Activated CD4-positive, alpha-beta T cell treated with anti-CD3 and anti-CD28 coated beads for 36 hours (primary cell): ENCODE measurements at regions not wholly inside any gene's neighbourhood (a gene's known extent, or its start where the extent isn't known, plus 50 kb on each side); places are given as distances from the start of the nearest gene placed in this dataset.

Experiments
- ATAC-seq: fragments of 200-7000 bp; cut with Tn5 transposase; one replicate; pipeline ENCODE4 v1.10.0; 2021; ENCODE audit warnings: mild to moderate bottlenecking, moderate library complexity
- CTCF ChIA-PET: fragments of 350-600 bp; sonication (Branson Sonifier 250); formaldehyde crosslinking; loops from one replicate; lab custom pipeline; 2021; ENCODE audit warnings: antibody characterized with exemption; lab: Charles Lee
- POLR2A ChIA-PET: fragments of 350-600 bp; sonication (Branson Sonifier 250); formaldehyde crosslinking; loops from one replicate; lab custom pipeline; 2021; ENCODE audit warnings: antibody characterized with exemption, inconsistent platforms; lab: Charles Lee
- DNase-seq: peaks from one replicate; pipeline ENCODE4 v3.0.0-alpha.2; 2020
- H3K27ac Mint-ChIP-seq: one replicate; pipeline ENCODE4 v1.8.0; 2021; ENCODE audit warnings: mixed read lengths
- H3K27me3 Mint-ChIP-seq: one replicate; pipeline ENCODE4 v1.8.0; 2021; ENCODE audit warnings: mixed read lengths
- H3K36me3 Mint-ChIP-seq: one replicate; pipeline ENCODE4 v1.8.0; 2021; ENCODE audit warnings: low read depth, mixed read lengths
- H3K4me1 Mint-ChIP-seq: one replicate; pipeline ENCODE4 v1.8.0; 2021; ENCODE audit warnings: mixed read lengths
- H3K4me3 Mint-ChIP-seq: one replicate; pipeline ENCODE4 v1.8.0; 2021; ENCODE audit warnings: mild to moderate bottlenecking, moderate library complexity, mixed read lengths
- H3K9me3 Mint-ChIP-seq: one replicate; pipeline ENCODE4 v1.8.0; 2021; ENCODE audit warnings: low read depth, mixed read lengths
- intact Hi-C, 2 experiments: fragments of 100-400 bp; cut with DNase I in 1 of 2; cut with micrococcal nuclease in 1 of 2; formaldehyde crosslinking; loops; one replicate each; pipeline versions ENCODE4 v1.14.2 to v1.15.1; 2022 to 2024; cut with DNase I, micrococcal nuclease

DNA sequence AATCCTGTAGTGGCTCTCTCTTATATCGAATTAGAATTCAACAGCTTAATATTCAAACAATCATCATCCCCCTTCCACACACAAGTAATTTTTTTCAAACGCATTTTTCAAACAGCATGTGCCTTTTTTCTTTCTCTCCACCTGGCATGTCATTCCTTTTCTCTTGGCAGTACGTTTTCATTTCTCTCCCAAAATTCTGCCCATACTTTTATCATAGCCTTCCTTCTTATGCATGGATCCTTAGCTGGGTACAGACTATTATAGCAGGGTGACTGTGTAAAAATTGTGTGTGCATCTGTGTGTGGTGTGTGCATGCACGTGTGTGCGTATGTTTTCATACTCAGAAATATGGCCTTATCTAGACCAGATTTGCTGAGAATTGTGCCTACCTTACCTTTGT lies 184.3 kb downstream of the ZC3H11B start:
- ChIA-PET CTCF (interaction anchor here (0.6 to 1.0 kb wide), 2 partner anchors 9 to 384 kb away, joined by 3 read pairs; no protein-coding TSS in a partner anchor), POLR2A (interaction anchor here (0.8 kb wide), 1 partner anchor 1015 kb away, joined by 3 read pairs; no protein-coding TSS in a partner anchor)
- H3K9me3 Mint-ChIP-seq = no peaks in the 10 kb centered on the region
- intact Hi-C loops = no loop called here
- H3K27me3 Mint-ChIP-seq = peaks cover 5% of the 10 kb centered on the region
- no peaks in the 10 kb centered on the region for H3K36me3 Mint-ChIP-seq
- H3K4me1 Mint-ChIP-seq = peaks cover 3% of the 10 kb centered on the region
- H3K27ac Mint-ChIP-seq = no peak overlapping the region
- ATAC-seq = no peak
- no peak overlapping the region for H3K4me3 Mint-ChIP-seq
- DNase-seq = no peak

DNA sequence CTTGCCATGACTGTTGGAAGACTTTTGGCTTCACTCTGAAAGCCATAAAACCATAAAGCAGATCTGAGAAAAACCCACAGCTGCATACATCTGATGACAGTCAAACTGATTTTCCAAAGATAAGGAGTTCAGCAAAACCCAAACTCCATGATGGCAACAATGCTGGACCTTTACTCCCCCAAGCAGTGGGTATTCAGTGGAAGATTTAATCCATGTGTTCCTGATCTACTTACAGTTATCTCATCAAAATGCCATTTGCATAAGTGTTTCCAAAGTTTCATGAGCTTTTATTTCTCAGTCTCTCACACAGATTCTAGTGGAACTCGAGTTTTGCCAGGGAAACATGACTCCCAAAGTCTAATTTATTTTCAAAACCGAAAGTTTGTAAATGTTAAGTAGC lies 184.9 kb downstream of the ZC3H11B start:
- H3K9me3 Mint-ChIP-seq = no peaks in the 10 kb centered on the region
- intact Hi-C loops = no loop called here
- DNase-seq (no peak), ATAC-seq (no peak)
- H3K36me3 Mint-ChIP-seq = no peaks in the 10 kb centered on the region
- H3K27ac Mint-ChIP-seq = no peak overlapping the region
- POLR2A ChIA-PET = interaction anchor here (0.8 kb wide), 1 partner anchor 1015 kb away, joined by 3 read pairs; no protein-coding TSS in a partner anchor
- peaks cover 6% of the 10 kb centered on the region for H3K27me3 Mint-ChIP-seq
- peaks cover 4% of the 10 kb centered on the region for H3K4me1 Mint-ChIP-seq
- CTCF ChIA-PET = interaction anchor here (1.0 kb wide), 1 partner anchor 385 kb away, joined by 3 read pairs; no protein-coding TSS in a partner anchor
- no peak overlapping the region for H3K4me3 Mint-ChIP-seq

GRCh38 chr1:219427403-219427802 lies 185.5 kb downstream of the ZC3H11B start:
- Mint-ChIP-seq H3K27ac (no peak overlapping the region), H3K36me3 (no peaks in the 10 kb centered on the region), H3K9me3 (no peaks in the 10 kb centered on the region), H3K27me3 (peaks cover 10% of the 10 kb centered on the region), H3K4me3 (no peak overlapping the region), H3K4me1 (peaks cover 8% of the 10 kb centered on the region)
- intact Hi-C loops = no loop called here
- ChIA-PET CTCF (interaction anchor here (1.6 kb wide), 1 partner anchor 40 kb away, joined by 3 read pairs; no protein-coding TSS in a partner anchor), POLR2A (no interaction called here)
- DNase-seq (no peak), ATAC-seq (peak; percentile 31)

DNA sequence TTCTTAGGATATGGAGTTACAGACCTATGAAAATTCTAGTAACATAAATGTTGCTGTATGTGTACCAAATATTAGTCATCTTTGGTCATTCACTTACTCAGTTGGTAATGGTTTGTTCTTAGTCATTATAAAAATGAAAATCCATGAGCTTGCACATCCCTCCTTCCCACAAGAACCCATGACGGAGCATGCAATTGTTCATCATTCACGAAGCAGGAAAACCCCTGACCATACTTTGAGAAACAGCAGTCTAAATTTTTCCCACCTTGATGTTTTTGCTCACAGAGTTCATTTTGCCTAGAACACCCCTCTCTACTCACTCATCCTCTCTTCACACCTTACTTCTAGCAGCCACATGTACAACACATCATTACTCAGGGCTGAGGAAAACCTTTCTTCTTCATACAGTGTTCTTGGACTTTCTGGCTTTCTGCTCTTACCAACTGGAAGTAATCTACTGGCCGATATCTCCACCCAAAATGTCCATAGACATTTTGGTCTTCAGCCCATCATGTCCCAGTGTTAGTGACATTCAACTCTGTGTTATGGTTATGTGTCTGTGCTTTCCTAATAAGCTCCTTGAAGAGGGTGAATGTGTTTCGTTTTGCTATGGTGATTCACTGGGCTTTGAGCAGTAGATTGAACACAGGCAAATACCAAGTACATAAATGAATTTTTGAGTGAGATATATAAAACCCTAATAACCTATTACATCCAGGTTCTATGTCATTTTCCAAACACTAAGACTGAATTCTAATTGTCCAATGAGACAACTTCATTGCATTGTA lies 189.9 kb downstream of the ZC3H11B start:
- peaks cover 8% of the 10 kb centered on the region for H3K27me3 Mint-ChIP-seq
- CTCF ChIA-PET = interaction anchor here (0.7 kb wide), 1 partner anchor 145 kb away, joined by 3 read pairs; no protein-coding TSS in a partner anchor
- H3K4me3 Mint-ChIP-seq = no peak overlapping the region
- peak overlapping the region; percentile 58 for H3K27ac Mint-ChIP-seq
- ATAC-seq (peak; percentile 83), DNase-seq (peak; percentile 20)
- POLR2A ChIA-PET = no interaction called here
- H3K9me3 Mint-ChIP-seq = no peaks in the 10 kb centered on the region
- no peaks in the 10 kb centered on the region for H3K36me3 Mint-ChIP-seq
- intact Hi-C loops = loop anchor here in 1 of 2 experiments (2.0 kb wide), 1 partner anchor 42 kb away; no protein-coding TSS in a partner anchor
- peaks cover 8% of the 10 kb centered on the region for H3K4me1 Mint-ChIP-seq

- ChIA-PET POLR2A (no interaction called here), CTCF (no interaction called here)
- peaks cover 8% of the 10 kb centered on the region for H3K27me3 Mint-ChIP-seq
- no peaks in the 10 kb centered on the region for H3K9me3 Mint-ChIP-seq
- intact Hi-C loops = no loop called here
- DNase-seq (no peak), ATAC-seq (no peak)
- no peak overlapping the region for H3K27ac Mint-ChIP-seq
- no peaks in the 10 kb centered on the region for H3K36me3 Mint-ChIP-seq
- no peak overlapping the region for H3K4me3 Mint-ChIP-seq
- H3K4me1 Mint-ChIP-seq = peaks cover 6% of the 10 kb centered on the region
These were observed 192.0 kb downstream of the ZC3H11B start for GRCh38 chr1:219420913-219421312.

- POLR2A ChIA-PET = interaction anchor here (0.6 kb wide), 1 partner anchor 415 kb away, joined by 5 read pairs; no protein-coding TSS in a partner anchor
- Mint-ChIP-seq H3K4me3 (no peak overlapping the region), H3K4me1 (peaks cover 6% of the 10 kb centered on the region), H3K27me3 (peaks cover 9% of the 10 kb centered on the region), H3K27ac (no peak overlapping the region), H3K36me3 (no peaks in the 10 kb centered on the region), H3K9me3 (no peaks in the 10 kb centered on the region)
- ATAC-seq (no peak), DNase-seq (no peak)
- CTCF ChIA-PET = no interaction called here
- intact Hi-C loops = no loop called here
These were observed 193.0 kb downstream of the ZC3H11B start for GRCh38 chr1:219419860-219420259.

GRCh38 chr1:219419065-219419464 lies 193.8 kb downstream of the ZC3H11B start:
- no peak for ATAC-seq
- peaks cover 9% of the 10 kb centered on the region for H3K27me3 Mint-ChIP-seq
- DNase-seq = no peak
- peaks cover 6% of the 10 kb centered on the region for H3K4me1 Mint-ChIP-seq
- no peak overlapping the region for H3K27ac Mint-ChIP-seq
- no peak overlapping the region for H3K4me3 Mint-ChIP-seq
- no peaks in the 10 kb centered on the region for H3K36me3 Mint-ChIP-seq
- CTCF ChIA-PET = no interaction called here
- POLR2A ChIA-PET = no interaction called here
- intact Hi-C loops = no loop called here
- H3K9me3 Mint-ChIP-seq = no peaks in the 10 kb centered on the region

- peaks cover 4% of the 10 kb centered on the region for H3K27me3 Mint-ChIP-seq
These were observed 195.3 kb downstream of the ZC3H11B start for GRCh38 chr1:219417610-219418009.

GRCh38 chr1:219416598-219417238 lies 196.2 kb downstream of the ZC3H11B start:
- Mint-ChIP-seq H3K4me3 (no peak overlapping the region), H3K9me3 (no peaks in the 10 kb centered on the region), H3K27me3 (peaks cover 4% of the 10 kb centered on the region), H3K27ac (no peak overlapping the region), H3K4me1 (no peaks in the 10 kb centered on the region), H3K36me3 (no peaks in the 10 kb centered on the region)
- intact Hi-C loops = loop anchor here (2.0 kb wide), 3 partner anchors 212 to 1086 kb away; no protein-coding TSS in a partner anchor
- DNase-seq (peak; percentile 78), ATAC-seq (peak; percentile 72)
- POLR2A ChIA-PET = no interaction called here
- CTCF ChIA-PET = interaction anchor here (0.5 to 1.0 kb wide), 5 partner anchors 10 to 1173 kb away, joined by 3 to 4 read pairs (median 3); no protein-coding TSS in a partner anchor

More at GRCh38 chr1:219417610-219418009, 195.3 kb downstream of the ZC3H11B start:
- ChIA-PET POLR2A (no interaction called here), CTCF (interaction anchor here (1.0 kb wide), 1 partner anchor 48 kb away, joined by 4 read pairs; no protein-coding TSS in a partner anchor)
- ATAC-seq (no peak), DNase-seq (no peak)
- Mint-ChIP-seq H3K9me3 (no peaks in the 10 kb centered on the region), H3K27ac (no peak overlapping the region), H3K36me3 (no peaks in the 10 kb centered on the region), H3K4me1 (peaks cover under 1% of the 10 kb centered on the region), H3K4me3 (no peak overlapping the region)
- intact Hi-C loops = loop anchor here (2.0 kb wide), 3 partner anchors 213 to 1087 kb away; no protein-coding TSS in a partner anchor

GRCh38 chr1:219415915-219416314 lies 197.0 kb downstream of the ZC3H11B start:
- Mint-ChIP-seq H3K27ac (no peak overlapping the region), H3K4me3 (no peak overlapping the region), H3K27me3 (peaks cover 2% of the 10 kb centered on the region), H3K36me3 (no peaks in the 10 kb centered on the region), H3K9me3 (no peaks in the 10 kb centered on the region), H3K4me1 (no peaks in the 10 kb centered on the region)
- ChIA-PET CTCF (no interaction called here), POLR2A (no interaction called here)
- no peak for DNase-seq
- ATAC-seq = no peak
- intact Hi-C loops = loop anchor here (2.0 kb wide), 3 partner anchors 211 to 1085 kb away; no protein-coding TSS in a partner anchor

- ATAC-seq (no peak), DNase-seq (no peak)
- intact Hi-C loops = no loop called here
- Mint-ChIP-seq H3K4me1 (no peaks in the 10 kb centered on the region), H3K9me3 (no peaks in the 10 kb centered on the region), H3K27me3 (peaks cover 2% of the 10 kb centered on the region), H3K36me3 (no peaks in the 10 kb centered on the region), H3K27ac (no peak overlapping the region), H3K4me3 (no peak overlapping the region)
- POLR2A ChIA-PET = no interaction called here
- CTCF ChIA-PET = no interaction called here
These were observed 197.5 kb downstream of the ZC3H11B start for GRCh38 chr1:219415433-219415832.
